Neural progenitor cell (in vitro differentiated cells): ENCODE measurements at regions not wholly inside any gene's neighbourhood (a gene's known extent, or its start where the extent isn't known, plus 50 kb on each side); places are given as distances from the start of the nearest gene placed in this dataset.

Source experiments
- DNase-seq: peaks from one replicate; pipeline ENCODE4 v3.0.0-alpha.2; 2016; ENCODE audit warnings: low spot score
- H2AFZ ChIP-seq: fragments of 200-600 bp; sonication (generic); replicated peaks from 2 replicates; pipeline ENCODE4 v1.6.1; 2016; ENCODE audit warnings: antibody characterized with exemption
- H3F3A ChIP-seq: fragments of 200-600 bp; sonication (generic); 2 replicates; pipeline ENCODE4 v1.6.1; 2016; ENCODE audit warnings: antibody characterized with exemption, low read depth
- H3K27ac ChIP-seq: fragments of 200-600 bp; sonication (generic); 2 replicates; pipeline ENCODE4 v1.5.1; 2016; ENCODE audit warnings: mild to moderate bottlenecking
- H3K27me3 ChIP-seq: fragments of 200-600 bp; sonication (generic); 2 replicates; pipeline ENCODE4 v1.6.1; 2016; ENCODE audit warnings: mild to moderate bottlenecking, moderate library complexity
- H3K36me3 ChIP-seq: fragments of 200-600 bp; sonication (generic); 2 replicates; pipeline ENCODE4 v1.5.1; 2016
- H3K4me1 ChIP-seq: fragments of 200-600 bp; sonication (generic); 2 replicates; pipeline ENCODE4 v1.6.1; 2016; ENCODE audit warnings: mixed run types
- H3K4me2 ChIP-seq: fragments of 200-600 bp; sonication (generic); 2 replicates; pipeline ENCODE4 v1.6.1; 2016
- H3K4me3 ChIP-seq: fragments of 200-600 bp; sonication (generic); 2 replicates; pipeline ENCODE4 v1.5.1; 2016
- H3K79me2 ChIP-seq: fragments of 200-600 bp; sonication (generic); 2 replicates; pipeline ENCODE4 v1.6.1; 2016; ENCODE audit warnings: low read depth
- H3K9ac ChIP-seq: fragments of 200-600 bp; sonication (generic); 2 replicates; pipeline ENCODE4 v1.6.1; 2016
- H3K9me3 ChIP-seq: fragments of 200-600 bp; sonication (generic); 2 replicates; pipeline ENCODE4 v1.5.1; 2016; ENCODE audit warnings: low read depth
- H4K20me1 ChIP-seq: fragments of 200-600 bp; sonication (generic); 2 replicates; pipeline ENCODE4 v1.6.1; 2016; ENCODE audit warnings: low read depth
- H3K27ac Mint-ChIP-seq: 3 replicates; pipeline ENCODE4 v1.8.0; 2021; ENCODE audit warnings: mixed read lengths
- H3K27me3 Mint-ChIP-seq: 2 replicates; pipeline ENCODE4 v1.8.0; 2022; ENCODE audit warnings: low read depth, mild to moderate bottlenecking, inconsistent platforms, moderate library complexity, mixed read lengths; ENCODE audit not compliant: insufficient read depth
- H3K36me3 Mint-ChIP-seq: 3 replicates; pipeline ENCODE4 v1.8.0; 2021; ENCODE audit warnings: mixed read lengths
- H3K4me1 Mint-ChIP-seq: 3 replicates; pipeline ENCODE4 v1.8.0; 2021; ENCODE audit warnings: mixed read lengths
- H3K4me3 Mint-ChIP-seq: 3 replicates; pipeline ENCODE4 v1.8.0; 2021; ENCODE audit warnings: mild to moderate bottlenecking, moderate library complexity, mixed read lengths
- H3K9me3 Mint-ChIP-seq: 3 replicates; pipeline ENCODE4 v1.8.0; 2020; ENCODE audit warnings: mixed read lengths
- EZH2 ChIP-seq: fragments of 200-600 bp; sonication (generic); IDR thresholded peaks from 2 replicates; pipeline ENCODE4 v1.6.1; 2017; ENCODE audit warnings: antibody characterized with exemption, mild to moderate bottlenecking, moderate library complexity
- EZH2phosphoT487 ChIP-seq: fragments of 200-600 bp; sonication (generic); IDR thresholded peaks from 2 replicates; pipeline ENCODE4 v1.6.1; 2017; ENCODE audit warnings: antibody characterized with exemption
- TF ChIP-seq, protein P1 (sequence below): fragments of 200-600 bp; sonication (generic); IDR thresholded peaks from 2 replicates; pipeline ENCODE4 v1.5.1; 2017; ENCODE audit warnings: antibody characterized with exemption, mild to moderate bottlenecking

DNA sequence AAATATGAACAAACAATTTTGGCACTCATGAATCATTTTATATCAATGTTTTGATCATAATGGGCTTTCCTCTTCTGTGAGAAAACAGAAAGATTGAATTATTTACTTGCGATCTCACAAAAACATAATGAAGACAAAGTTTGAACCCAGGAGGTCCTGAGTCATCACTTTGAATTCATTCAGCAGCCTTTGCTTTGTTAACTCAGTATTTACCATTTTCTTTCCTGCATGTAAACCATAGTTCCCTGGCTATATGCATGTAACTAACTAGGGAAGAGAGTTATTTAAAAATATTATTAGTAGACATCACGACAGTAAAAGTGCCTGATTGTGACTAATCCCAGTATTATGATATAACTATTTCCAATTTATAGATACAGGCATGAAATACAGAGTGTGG, 1026.2 kb downstream of the PLOD2 start:
- no peak overlapping the region for H3K27ac Mint-ChIP-seq
- Histone ChIP-seq H3K4me2 (no peak overlapping the region), H3K36me3 (no peaks in the 10 kb centered on the region), H3K27me3 (no peaks in the 10 kb centered on the region), H2AFZ (no peak overlapping the region), H3K27ac (no peak overlapping the region), H3K4me1 (no peaks in the 10 kb centered on the region), H3F3A (no peaks in the 10 kb centered on the region), H3K79me2 (no peaks in the 10 kb centered on the region), H3K9me3 (no peaks in the 10 kb centered on the region), H3K9ac (no peak overlapping the region), H4K20me1 (no peaks in the 10 kb centered on the region), H3K4me3 (no peak overlapping the region)
- TF ChIP-seq EZH2 (no peak), EZH2phosphoT487 (no peak)
- TF ChIP-seq, protein P1, sequence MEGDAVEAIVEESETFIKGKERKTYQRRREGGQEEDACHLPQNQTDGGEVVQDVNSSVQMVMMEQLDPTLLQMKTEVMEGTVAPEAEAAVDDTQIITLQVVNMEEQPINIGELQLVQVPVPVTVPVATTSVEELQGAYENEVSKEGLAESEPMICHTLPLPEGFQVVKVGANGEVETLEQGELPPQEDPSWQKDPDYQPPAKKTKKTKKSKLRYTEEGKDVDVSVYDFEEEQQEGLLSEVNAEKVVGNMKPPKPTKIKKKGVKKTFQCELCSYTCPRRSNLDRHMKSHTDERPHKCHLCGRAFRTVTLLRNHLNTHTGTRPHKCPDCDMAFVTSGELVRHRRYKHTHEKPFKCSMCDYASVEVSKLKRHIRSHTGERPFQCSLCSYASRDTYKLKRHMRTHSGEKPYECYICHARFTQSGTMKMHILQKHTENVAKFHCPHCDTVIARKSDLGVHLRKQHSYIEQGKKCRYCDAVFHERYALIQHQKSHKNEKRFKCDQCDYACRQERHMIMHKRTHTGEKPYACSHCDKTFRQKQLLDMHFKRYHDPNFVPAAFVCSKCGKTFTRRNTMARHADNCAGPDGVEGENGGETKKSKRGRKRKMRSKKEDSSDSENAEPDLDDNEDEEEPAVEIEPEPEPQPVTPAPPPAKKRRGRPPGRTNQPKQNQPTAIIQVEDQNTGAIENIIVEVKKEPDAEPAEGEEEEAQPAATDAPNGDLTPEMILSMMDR, result no peak
- H3K9me3 Mint-ChIP-seq, result no peaks in the 10 kb centered on the region
- no peaks in the 10 kb centered on the region for H3K27me3 Mint-ChIP-seq
- DNase-seq, result no peak
- H3K36me3 Mint-ChIP-seq, result no peaks in the 10 kb centered on the region
- no peak overlapping the region for H3K4me3 Mint-ChIP-seq
- peaks cover 4% of the 10 kb centered on the region for H3K4me1 Mint-ChIP-seq

DNA sequence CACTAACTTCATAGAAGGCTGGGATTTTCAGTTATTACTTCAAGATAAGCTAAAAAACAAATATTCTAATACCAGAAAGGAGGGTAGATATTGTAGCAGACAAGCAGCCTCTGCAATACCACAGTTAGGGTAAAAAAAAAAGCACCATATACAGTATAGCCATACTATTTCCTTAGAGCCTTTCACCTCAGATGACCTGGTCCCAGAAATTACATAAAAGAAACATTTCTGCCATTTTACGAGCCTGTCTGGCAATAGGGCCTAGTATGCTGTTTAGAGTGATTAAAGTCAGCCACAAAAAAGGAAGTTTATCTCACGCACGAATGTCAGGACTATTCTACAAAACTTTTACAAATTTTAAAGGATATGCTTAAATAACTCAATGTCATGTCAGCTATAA, 1016.6 kb downstream of the PLOD2 start:
- Histone ChIP-seq H3F3A (no peaks in the 10 kb centered on the region), H3K4me3 (no peak overlapping the region), H3K4me2 (no peak overlapping the region), H3K79me2 (no peaks in the 10 kb centered on the region), H3K27me3 (no peaks in the 10 kb centered on the region), H3K9ac (no peak overlapping the region), H3K4me1 (no peaks in the 10 kb centered on the region), H4K20me1 (no peaks in the 10 kb centered on the region), H2AFZ (no peak overlapping the region), H3K36me3 (no peaks in the 10 kb centered on the region), H3K9me3 (no peaks in the 10 kb centered on the region), H3K27ac (no peak overlapping the region)
- no peaks in the 10 kb centered on the region for H3K36me3 Mint-ChIP-seq
- TF ChIP-seq, protein P1, result no peak
- no peak for TF ChIP-seq EZH2
- H3K4me3 Mint-ChIP-seq, result no peak overlapping the region
- H3K9me3 Mint-ChIP-seq, result no peaks in the 10 kb centered on the region
- no peak overlapping the region for H3K27ac Mint-ChIP-seq
- DNase-seq, result no peak
- H3K27me3 Mint-ChIP-seq, result peaks cover 2% of the 10 kb centered on the region
- peaks cover 4% of the 10 kb centered on the region for H3K4me1 Mint-ChIP-seq

DNA sequence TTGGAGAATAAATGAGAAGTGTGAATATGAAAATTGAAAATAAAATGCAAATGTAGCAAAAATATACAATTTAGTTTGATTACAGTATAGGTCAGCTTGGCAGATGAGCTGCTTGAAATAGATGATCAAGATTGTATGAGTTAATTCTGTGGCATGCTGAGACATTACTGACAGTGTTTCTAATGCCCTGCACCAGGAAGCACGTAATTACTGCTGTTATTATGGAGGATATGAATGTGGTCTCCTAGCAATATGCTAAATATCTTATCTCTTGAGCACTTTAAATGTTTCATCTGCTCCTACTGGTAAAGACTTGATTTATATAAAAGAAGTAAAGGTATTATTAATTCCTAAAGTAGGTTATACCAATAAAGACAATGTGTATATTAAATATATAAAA, 1015.5 kb downstream of the PLOD2 start:
- H3K36me3 Mint-ChIP-seq, result no peaks in the 10 kb centered on the region
- TF ChIP-seq EZH2 (no peak), EZH2phosphoT487 (no peak)
- TF ChIP-seq, protein P1, result no peak
- H3K4me3 Mint-ChIP-seq, result no peak overlapping the region

More for the DNA sequence above, 1015.5 kb downstream of the PLOD2 start:
- Histone ChIP-seq H3K4me2 (no peak overlapping the region), H4K20me1 (no peaks in the 10 kb centered on the region), H3K27me3 (no peaks in the 10 kb centered on the region), H3K4me1 (no peaks in the 10 kb centered on the region), H3K36me3 (no peaks in the 10 kb centered on the region), H3K27ac (no peak overlapping the region), H2AFZ (no peak overlapping the region), H3F3A (no peaks in the 10 kb centered on the region), H3K9ac (no peak overlapping the region), H3K79me2 (no peaks in the 10 kb centered on the region), H3K9me3 (no peaks in the 10 kb centered on the region), H3K4me3 (no peak overlapping the region)
- Mint-ChIP-seq H3K27me3 (peaks cover 2% of the 10 kb centered on the region), H3K9me3 (no peaks in the 10 kb centered on the region), H3K27ac (no peak overlapping the region), H3K4me1 (peaks cover 4% of the 10 kb centered on the region)
- DNase-seq, result no peak
